Fibroblast of pulmonary artery (primary cell): ENCODE measurements at regions not wholly inside any gene's neighbourhood (a gene's known extent, or its start where the extent isn't known, plus 50 kb on each side); places are given as distances from the start of the nearest gene placed in this dataset.

Experiments used
- DNase-seq: peaks from one replicate; pipeline ENCODE4 v3.0.0-alpha.2; 2010; ENCODE audit warnings: low read depth
- H3K4me3 ChIP-seq: replicated peaks from 2 replicates; pipeline ENCODE4 v1.5.1; 2011; ENCODE audit warnings: low read depth, mild to moderate bottlenecking, control low read depth, low read length, moderate library complexity
- TF ChIP-seq, protein P1 (sequence below): IDR thresholded peaks from 2 replicates; pipeline ENCODE4 v1.5.1; 2011; ENCODE audit warnings: mild to moderate bottlenecking, control low read depth, low read length, inconsistent platforms; ENCODE audit errors: missing control alignments

DNA sequence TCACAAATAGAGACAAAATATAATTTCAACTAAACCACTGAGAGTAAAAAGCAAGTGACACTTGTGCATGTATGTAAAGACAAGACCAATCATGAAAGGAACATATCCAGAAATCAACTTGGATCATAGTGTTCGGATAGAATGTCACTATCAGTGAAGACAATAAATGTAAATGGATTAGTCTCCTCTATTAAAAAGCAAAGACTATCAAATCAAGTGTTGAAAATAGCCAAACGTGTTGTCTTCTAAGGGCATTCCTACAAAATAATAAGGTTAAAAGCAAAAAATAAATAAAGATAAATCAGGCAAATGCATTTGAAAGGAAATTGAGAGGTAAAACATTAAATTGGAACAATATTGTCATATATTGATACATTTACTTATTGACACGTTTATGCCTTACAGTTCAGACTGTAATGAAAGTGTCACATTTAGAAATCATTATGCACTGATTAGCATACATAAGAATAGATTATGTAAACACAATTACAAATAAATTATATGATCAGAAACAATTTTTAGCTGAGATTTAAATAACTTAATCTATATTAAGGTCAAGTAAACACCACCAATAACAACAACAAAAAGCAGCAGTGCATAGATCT lies 1100.1 kb downstream of the BRD1 start:
- TF ChIP-seq, protein P1, sequence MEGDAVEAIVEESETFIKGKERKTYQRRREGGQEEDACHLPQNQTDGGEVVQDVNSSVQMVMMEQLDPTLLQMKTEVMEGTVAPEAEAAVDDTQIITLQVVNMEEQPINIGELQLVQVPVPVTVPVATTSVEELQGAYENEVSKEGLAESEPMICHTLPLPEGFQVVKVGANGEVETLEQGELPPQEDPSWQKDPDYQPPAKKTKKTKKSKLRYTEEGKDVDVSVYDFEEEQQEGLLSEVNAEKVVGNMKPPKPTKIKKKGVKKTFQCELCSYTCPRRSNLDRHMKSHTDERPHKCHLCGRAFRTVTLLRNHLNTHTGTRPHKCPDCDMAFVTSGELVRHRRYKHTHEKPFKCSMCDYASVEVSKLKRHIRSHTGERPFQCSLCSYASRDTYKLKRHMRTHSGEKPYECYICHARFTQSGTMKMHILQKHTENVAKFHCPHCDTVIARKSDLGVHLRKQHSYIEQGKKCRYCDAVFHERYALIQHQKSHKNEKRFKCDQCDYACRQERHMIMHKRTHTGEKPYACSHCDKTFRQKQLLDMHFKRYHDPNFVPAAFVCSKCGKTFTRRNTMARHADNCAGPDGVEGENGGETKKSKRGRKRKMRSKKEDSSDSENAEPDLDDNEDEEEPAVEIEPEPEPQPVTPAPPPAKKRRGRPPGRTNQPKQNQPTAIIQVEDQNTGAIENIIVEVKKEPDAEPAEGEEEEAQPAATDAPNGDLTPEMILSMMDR = no peak
- no peak for DNase-seq

DNA sequence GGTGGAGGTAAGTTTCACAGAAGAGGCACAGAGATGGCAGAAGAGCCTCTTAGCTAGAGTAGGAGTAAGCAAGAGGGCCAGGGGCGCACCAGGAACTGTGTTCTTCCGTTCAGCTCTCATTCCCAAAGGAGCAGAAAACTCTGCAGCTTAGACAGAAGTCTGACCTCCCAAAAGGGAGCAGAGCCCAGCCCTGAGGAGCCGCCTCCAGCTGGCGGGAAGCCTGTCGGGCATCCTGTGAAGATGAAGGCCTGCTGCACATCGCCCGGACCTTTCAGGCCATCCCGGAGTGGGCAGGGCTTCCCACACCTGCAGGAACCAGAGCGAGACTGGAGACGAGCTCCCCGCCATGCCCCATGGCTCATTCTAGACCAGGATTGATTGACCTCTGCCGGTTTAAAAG lies 1102.8 kb downstream of the BRD1 start:
- DNase-seq = no peak
- H3K4me3 ChIP-seq = no peak overlapping the region
- TF ChIP-seq, protein P1 = no peak

More for the DNA sequence above, 1100.1 kb downstream of the BRD1 start:
- H3K4me3 ChIP-seq = no peak overlapping the region

DNA sequence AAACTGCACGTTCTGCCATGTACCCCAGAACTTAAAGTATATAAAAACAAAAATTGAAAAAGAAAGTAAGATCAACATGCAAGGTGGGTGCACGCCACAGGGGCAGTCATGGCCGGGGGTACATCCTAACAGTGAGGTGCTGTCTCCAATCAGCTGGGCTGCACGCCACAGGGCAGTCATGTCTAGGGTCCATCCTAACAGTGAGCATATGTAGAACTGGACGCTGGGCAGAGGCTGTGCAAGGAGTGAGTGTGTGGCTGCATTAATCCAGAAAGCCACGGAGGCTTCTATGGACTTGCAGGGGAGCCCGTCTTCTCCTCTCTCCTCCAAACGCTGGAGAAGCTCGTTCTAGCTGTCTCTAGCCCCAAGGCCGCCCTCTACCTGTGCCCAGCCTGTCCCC lies 1105.0 kb downstream of the BRD1 start:
- TF ChIP-seq, protein P1 = no peak
- no peak for DNase-seq
- H3K4me3 ChIP-seq = no peak overlapping the region

DNA sequence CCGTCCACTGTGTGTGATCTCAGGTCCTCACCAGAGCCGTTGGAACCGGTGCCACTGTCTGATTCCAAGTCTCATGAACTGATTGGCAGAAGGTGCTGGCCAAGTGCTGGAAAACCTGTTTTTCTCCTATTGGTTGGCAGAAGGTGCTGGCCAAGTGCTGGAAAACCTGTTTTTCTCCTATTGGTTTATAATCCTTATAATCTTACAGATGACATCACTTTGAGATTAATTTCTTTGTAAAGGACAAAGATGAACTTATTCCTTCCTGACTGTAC lies 1106.3 kb downstream of the BRD1 start:
- TF ChIP-seq, protein P1 = no peak
- no peak for DNase-seq
- no peak overlapping the region for H3K4me3 ChIP-seq

DNA sequence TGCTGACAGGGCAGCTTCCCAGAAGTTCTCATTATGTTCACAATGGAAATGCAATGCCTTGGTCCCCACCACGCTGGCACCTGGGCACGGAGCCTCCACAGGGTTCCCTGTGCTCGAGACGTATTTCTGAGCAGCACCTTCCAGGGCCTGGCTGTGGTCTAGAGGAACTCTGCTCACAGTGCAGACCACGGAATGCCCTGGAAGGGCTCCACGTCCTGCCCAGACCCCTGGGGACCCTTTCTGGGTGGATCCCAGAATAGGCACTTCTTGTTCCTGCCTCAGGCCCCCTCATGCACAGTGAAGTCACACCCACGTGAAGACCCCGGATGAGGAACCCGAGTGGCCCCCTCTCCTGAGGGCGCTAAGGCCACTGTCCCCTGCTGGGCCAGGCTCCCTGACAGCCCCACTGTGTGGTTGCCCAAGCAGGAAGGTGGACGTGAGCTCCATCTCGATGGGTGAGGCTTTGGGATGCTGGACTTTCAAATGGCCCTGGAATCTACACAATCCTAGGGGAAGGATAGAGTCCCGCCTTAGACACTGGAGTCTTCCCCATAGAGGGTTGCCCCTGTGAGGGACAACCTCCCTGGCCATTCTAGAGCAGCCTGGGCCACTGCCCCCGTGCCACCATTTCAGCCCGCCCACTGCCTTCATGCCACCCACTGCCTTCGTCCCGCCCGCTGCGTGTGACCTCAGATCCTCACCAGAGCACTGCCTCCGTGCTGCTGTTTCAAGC lies 1106.8 kb downstream of the BRD1 start:
- TF ChIP-seq, protein P1 = no peak
- no peak for DNase-seq

DNA sequence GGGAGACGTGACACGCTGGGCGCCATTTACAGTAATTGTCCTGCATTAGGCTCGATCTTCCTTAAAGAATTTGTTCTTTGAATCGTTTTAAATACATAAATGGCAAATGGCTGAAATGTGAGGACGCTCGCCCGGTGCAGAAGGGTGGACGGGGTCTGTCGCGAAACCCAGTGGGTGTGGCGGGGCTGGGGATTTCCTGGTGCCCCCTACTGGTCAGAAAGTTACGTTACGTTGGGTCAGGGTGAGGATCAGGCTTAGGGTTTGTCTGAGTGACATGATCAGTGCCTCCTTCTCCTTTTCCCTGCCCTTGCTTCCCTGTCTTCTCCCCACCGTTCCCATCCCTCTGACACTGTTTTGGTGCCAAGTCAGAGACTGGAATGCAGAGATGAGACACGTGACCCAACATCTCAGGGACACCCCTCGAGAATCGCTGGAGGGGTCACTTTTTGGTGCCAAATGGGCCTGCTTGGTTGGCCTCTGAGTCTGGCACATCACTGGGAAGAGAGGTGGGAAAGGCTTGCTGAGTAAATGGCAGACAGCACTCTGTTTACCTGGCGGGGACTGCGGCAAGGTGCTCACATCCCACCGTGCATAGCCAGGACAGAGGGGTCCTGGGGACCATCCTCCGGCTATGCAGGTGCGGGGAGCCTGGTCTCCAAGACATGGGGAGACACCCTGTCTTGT lies 1107.6 kb downstream of the BRD1 start:
- H3K4me3 ChIP-seq = no peak overlapping the region
- TF ChIP-seq, protein P1 = no peak
- DNase-seq = no peak

More for the DNA sequence above, 1106.8 kb downstream of the BRD1 start:
- no peak overlapping the region for H3K4me3 ChIP-seq
